ENCODE measurements at regions not wholly inside any gene's neighbourhood (a gene's known extent, or its start where the extent isn't known, plus 50 kb on each side); places are given as distances from the start of the nearest gene placed in this dataset.
A peak's percentile ranks its signal among the peaks of the same experiment; 100 is the strongest.
"Not testable (repeated sequence)": the region's sequence is repeated elsewhere in the genome, so short reads cannot be mapped to it uniquely, and the experiment has no call there.

- Mint-ChIP-seq H3K27ac (peak overlapping the region; percentile 95), H3K4me1 (peaks cover 63% of the 10 kb centered on the region), H3K27me3 (no peaks in the 10 kb centered on the region), H3K9me3 (no peaks in the 10 kb centered on the region), H3K36me3 (peaks cover 12% of the 10 kb centered on the region), H3K4me3 (peak overlapping the region; percentile 74)
- no peak for ATAC-seq (ENCODE audit: low read depth)
- no peak for DNase-seq
- POLR2A ChIA-PET, result interaction anchor here (1.3 to 2.7 kb wide), 3 partner anchors 19 to 289 kb away, joined by 4 to 12 read pairs (median 6); no protein-coding TSS in a partner anchor
These were observed 235.0 kb downstream of the EFCAB11 start for GRCh38 chr14:89719366-89720075.

DNA sequence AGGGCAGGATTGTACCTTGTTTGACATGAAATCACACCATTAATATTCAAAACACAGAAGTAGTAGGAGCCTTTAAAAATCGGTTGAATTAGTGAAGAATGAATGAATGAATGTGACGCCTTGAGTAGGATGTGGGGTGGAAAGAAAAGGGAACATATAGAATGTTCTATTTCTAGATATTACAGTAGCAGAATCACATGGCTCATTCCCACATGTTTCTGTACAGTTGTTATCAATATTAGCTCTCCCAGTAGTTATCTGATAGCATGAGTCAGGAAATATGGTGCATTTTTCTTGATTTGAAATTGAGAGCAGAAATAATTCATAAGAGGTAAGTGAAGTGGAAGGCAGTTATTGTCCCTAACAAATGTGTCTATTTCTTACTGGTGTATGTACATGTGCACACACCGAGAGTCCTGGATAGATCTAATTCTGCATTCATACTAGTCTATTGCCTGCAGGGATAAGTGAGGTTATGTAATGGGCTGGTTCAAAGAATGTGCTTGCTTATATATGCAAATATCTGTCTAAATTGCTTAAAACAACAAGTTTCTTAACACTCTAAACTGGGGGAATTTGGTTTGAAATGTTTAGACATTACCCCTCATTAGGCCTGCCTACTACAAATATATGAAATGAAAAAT lies 245.4 kb downstream of the EFCAB11 start:
- no peak overlapping the region for H3K4me3 Mint-ChIP-seq
- no peaks in the 10 kb centered on the region for H3K27me3 Mint-ChIP-seq
- H3K36me3 Mint-ChIP-seq, result peaks cover 21% of the 10 kb centered on the region
- ATAC-seq (ENCODE audit: low read depth) (no peak), DNase-seq (no peak)
- peaks cover 5% of the 10 kb centered on the region for H3K4me1 Mint-ChIP-seq
- POLR2A ChIA-PET, result interaction anchor here (1.8 kb wide), 1 partner anchor 9 kb away, joined by 4 read pairs; no protein-coding TSS in a partner anchor
- peaks cover 23% of the 10 kb centered on the region for H3K9me3 Mint-ChIP-seq
- no peak overlapping the region for H3K27ac Mint-ChIP-seq

- DNase-seq, result no peak
- peaks cover 21% of the 10 kb centered on the region for H3K9me3 Mint-ChIP-seq
- no peaks in the 10 kb centered on the region for H3K27me3 Mint-ChIP-seq
- POLR2A ChIA-PET, result interaction anchor here (1.8 kb wide), 1 partner anchor 11 kb away, joined by 4 read pairs; no protein-coding TSS in a partner anchor
- no peak for ATAC-seq (ENCODE audit: low read depth)
- no peak overlapping the region for H3K27ac Mint-ChIP-seq
- H3K4me3 Mint-ChIP-seq, result no peak overlapping the region
- peaks cover 20% of the 10 kb centered on the region for H3K4me1 Mint-ChIP-seq
- peaks cover 21% of the 10 kb centered on the region for H3K36me3 Mint-ChIP-seq
These were observed 247.4 kb downstream of the EFCAB11 start for GRCh38 chr14:89707086-89707485.

DNA sequence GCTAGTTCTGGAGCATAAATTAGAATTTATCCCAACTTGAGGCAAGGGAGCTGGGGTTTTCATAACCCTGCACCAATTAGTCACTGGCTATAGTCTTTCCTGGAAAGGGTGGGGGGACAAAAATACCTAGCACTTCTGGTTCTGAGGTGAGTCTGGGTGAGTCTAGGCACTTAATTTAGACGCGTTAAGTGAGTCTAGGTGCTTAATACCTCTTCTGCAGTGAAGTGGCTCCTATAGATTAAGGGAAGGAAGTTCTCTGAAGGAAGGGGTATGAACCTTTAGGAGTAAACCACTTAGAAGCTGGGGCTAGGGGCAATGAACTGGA lies 251.7 kb downstream of the EFCAB11 start:
- ATAC-seq (ENCODE audit: low read depth) (no peak), DNase-seq (no peak)
- Mint-ChIP-seq H3K36me3 (peaks cover 19% of the 10 kb centered on the region), H3K9me3 (peaks cover 13% of the 10 kb centered on the region), H3K27ac (peak overlapping the region; percentile 45), H3K4me3 (no peak overlapping the region), H3K27me3 (no peaks in the 10 kb centered on the region), H3K4me1 (peaks cover 26% of the 10 kb centered on the region)
- POLR2A ChIA-PET, result interaction anchor here (0.6 to 2.8 kb wide), 5 partner anchors 18 to 170 kb away, joined by 3 to 10 read pairs (median 4); no protein-coding TSS in a partner anchor

- POLR2A ChIA-PET, result interaction anchor here (0.6 to 2.8 kb wide), 6 partner anchors 19 to 169 kb away, joined by 3 to 10 read pairs (median 4); no protein-coding TSS in a partner anchor
- no peaks in the 10 kb centered on the region for H3K27me3 Mint-ChIP-seq
- DNase-seq (no peak), ATAC-seq (ENCODE audit: low read depth) (no peak)
- peaks cover 13% of the 10 kb centered on the region for H3K9me3 Mint-ChIP-seq
- peak overlapping the region; percentile 88 for H3K27ac Mint-ChIP-seq
- H3K36me3 Mint-ChIP-seq, result peaks cover 22% of the 10 kb centered on the region
- peaks cover 31% of the 10 kb centered on the region for H3K4me1 Mint-ChIP-seq
- peak overlapping the region; percentile 71 for H3K4me3 Mint-ChIP-seq
These were observed 252.3 kb downstream of the EFCAB11 start for GRCh38 chr14:89702073-89702875.

DNA sequence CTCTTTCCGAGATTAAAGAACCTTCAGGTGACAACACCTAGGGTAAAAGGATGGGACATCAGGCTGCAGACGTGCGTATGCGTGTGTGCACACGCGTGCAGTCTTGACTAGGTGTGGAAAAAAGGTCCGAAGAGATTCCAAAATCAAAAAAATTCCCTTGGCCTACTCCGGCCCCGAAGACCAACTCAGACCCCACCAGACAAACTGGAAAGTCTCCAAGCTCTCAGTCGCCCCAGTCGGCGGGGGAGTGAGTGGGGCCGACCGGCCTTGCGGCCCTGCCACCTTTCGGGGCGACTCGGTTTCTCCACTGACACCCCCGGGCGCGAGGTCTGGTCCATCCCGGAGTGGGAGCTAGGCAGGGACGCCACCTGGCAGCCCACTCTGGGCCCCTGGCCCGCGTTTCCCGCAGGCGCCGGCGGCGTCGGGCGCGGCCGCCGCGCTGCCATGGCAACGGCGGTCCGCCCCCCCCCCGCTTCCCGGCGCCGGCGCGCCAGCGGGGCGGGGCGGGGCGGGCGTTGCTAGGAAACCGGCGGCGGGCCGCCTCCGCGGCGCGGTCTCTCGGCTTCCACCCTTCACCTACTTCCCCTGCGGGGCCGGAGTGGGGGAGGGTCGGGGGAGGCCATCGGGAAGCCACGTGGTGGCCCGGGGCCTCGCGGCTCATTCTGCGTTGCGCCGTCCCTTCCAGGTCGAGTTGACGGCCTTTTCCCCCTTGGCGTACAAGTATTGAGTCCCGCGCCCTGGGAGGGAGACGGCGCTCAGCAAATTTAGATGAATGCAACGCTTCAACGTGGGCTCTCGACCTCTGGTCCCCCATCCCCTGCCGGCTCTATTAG lies 253.1 kb downstream of the EFCAB11 start:
- peaks cover 13% of the 10 kb centered on the region for H3K9me3 Mint-ChIP-seq
- peak; percentile 81 for ATAC-seq (ENCODE audit: low read depth)
- peak overlapping the region; percentile 73 for H3K4me3 Mint-ChIP-seq
- peaks cover 39% of the 10 kb centered on the region for H3K4me1 Mint-ChIP-seq
- peak; percentile 89 for DNase-seq
- peaks cover 20% of the 10 kb centered on the region for H3K36me3 Mint-ChIP-seq
- H3K27me3 Mint-ChIP-seq, result no peaks in the 10 kb centered on the region
- POLR2A ChIA-PET, result interaction anchor here (1.3 to 1.8 kb wide), 4 partner anchors 20 to 82 kb away, joined by 3 to 12 read pairs (median 8); no protein-coding TSS in a partner anchor
- H3K27ac Mint-ChIP-seq, result peak overlapping the region; percentile 88

DNA sequence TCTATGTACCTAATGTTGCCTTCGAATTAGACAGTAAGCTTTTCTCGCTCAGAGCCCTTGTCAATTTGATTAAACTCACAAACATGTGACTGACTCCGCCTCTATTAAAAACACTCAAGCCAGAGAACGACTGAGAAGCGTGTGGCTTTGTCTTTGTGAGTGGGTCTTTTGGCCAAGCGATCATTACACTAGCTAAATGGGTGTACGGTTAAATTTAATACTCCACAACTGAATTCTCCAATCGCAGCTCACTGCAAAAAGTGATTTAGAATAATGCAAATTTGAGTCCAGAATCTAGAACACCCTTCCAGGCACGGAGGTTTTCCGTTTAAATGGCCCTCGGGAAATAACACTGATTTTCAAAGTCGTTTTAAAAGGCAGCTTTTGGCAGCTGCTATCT lies 253.7 kb downstream of the EFCAB11 start:
- ATAC-seq (ENCODE audit: low read depth), result no peak
- Mint-ChIP-seq H3K9me3 (peaks cover 13% of the 10 kb centered on the region), H3K27me3 (no peaks in the 10 kb centered on the region), H3K36me3 (peaks cover 17% of the 10 kb centered on the region), H3K4me3 (peak overlapping the region; percentile 73), H3K4me1 (peaks cover 41% of the 10 kb centered on the region), H3K27ac (no peak overlapping the region)
- no peak for DNase-seq
- POLR2A ChIA-PET, result interaction anchor here (1.3 to 1.8 kb wide), 4 partner anchors 20 to 82 kb away, joined by 3 to 12 read pairs (median 8); no protein-coding TSS in a partner anchor

- Mint-ChIP-seq H3K4me1 (peaks cover 43% of the 10 kb centered on the region), H3K4me3 (no peak overlapping the region), H3K36me3 (peaks cover 17% of the 10 kb centered on the region), H3K9me3 (peaks cover 7% of the 10 kb centered on the region), H3K27ac (no peak overlapping the region), H3K27me3 (no peaks in the 10 kb centered on the region)
- POLR2A ChIA-PET, result no interaction called here
- ATAC-seq (ENCODE audit: low read depth) (no peak), DNase-seq (no peak)
These were observed 255.5 kb downstream of the EFCAB11 start for GRCh38 chr14:89699071-89699470.

DNA sequence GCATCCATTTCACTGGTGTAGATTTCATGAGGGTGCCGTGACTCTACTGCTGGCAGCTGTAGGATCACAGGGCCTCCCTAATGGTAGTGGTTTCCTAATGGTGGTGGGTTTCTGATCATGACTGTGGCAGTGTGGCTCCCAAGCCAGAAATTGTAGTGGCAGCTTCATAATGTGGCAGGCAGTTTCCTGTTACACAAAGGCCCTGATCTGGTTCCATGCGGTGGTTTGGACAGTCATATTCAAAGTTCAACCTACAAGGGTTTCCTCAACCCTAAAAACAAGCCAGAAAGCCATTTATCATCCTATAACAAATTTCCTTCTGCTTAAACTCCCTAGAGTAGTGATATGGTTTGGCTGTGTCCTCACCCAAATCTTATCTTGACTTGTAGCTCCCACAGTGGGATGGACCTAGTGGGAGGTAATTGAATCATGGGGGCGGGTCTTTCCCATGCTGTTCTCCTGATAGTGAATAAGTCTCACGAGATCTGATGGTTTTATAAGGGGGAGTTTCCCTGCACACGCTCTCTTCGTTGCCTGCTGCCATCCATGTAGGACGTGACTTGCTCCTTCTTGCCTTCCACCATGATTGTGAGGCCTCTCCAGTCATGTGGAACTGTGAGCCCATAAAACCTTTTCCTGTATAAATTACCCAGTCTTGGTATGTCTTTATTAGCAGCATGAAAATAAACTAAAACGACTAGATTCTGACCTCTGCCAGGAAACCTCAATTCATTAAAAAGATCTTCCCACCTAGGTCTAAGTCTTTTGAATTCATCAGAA lies 257.1 kb downstream of the EFCAB11 start:
- peaks cover 32% of the 10 kb centered on the region for H3K4me1 Mint-ChIP-seq
- DNase-seq (no peak), ATAC-seq (ENCODE audit: low read depth) (peak; percentile 29)
- no peaks in the 10 kb centered on the region for H3K9me3 Mint-ChIP-seq
- POLR2A ChIA-PET, result interaction anchor here (0.6 to 1.3 kb wide), 3 partner anchors 23 to 250 kb away, joined by 3 to 5 read pairs (median 3); no protein-coding TSS in a partner anchor
- peaks cover 7% of the 10 kb centered on the region for H3K36me3 Mint-ChIP-seq
- no peak overlapping the region for H3K4me3 Mint-ChIP-seq
- H3K27ac Mint-ChIP-seq, result peak overlapping the region; percentile 46
- no peaks in the 10 kb centered on the region for H3K27me3 Mint-ChIP-seq

- no peak for ATAC-seq (ENCODE audit: low read depth)
These were observed 258.7 kb downstream of the EFCAB11 start for GRCh38 chr14:89695846-89696245.

DNA sequence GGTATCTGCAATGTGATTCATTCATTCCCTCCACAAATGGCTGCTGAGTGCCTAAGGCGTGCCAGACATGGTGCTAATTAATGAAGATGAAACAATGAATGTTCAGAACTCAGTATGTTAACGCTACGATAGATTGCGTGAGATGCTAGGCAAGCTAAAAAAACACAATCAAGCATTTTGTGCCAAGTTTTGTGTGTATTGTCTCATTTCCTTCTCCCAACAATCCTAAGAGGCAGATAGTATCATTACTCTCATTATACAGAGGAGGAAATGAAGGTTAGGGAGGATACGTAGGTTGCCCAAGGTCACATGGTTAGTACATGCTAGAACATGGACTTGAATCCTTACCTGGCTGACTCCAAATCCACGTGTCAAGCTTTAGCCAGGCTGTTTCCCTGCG lies 264.4 kb downstream of the EFCAB11 start:
- Mint-ChIP-seq H3K9me3 (peaks cover 21% of the 10 kb centered on the region), H3K27me3 (no peaks in the 10 kb centered on the region), H3K4me1 (peaks cover 4% of the 10 kb centered on the region), H3K4me3 (no peak overlapping the region), H3K27ac (no peak overlapping the region), H3K36me3 (peaks cover 13% of the 10 kb centered on the region)
- ATAC-seq (ENCODE audit: low read depth) (no peak), DNase-seq (no peak)
- POLR2A ChIA-PET, result no interaction called here

More at GRCh38 chr14:89695846-89696245, 258.7 kb downstream of the EFCAB11 start:
- DNase-seq, result no peak
- H3K27ac Mint-ChIP-seq, result no peak overlapping the region
- POLR2A ChIA-PET, result no interaction called here
- H3K9me3 Mint-ChIP-seq, result no peaks in the 10 kb centered on the region
- no peak overlapping the region for H3K4me3 Mint-ChIP-seq
- peaks cover 22% of the 10 kb centered on the region for H3K4me1 Mint-ChIP-seq
- H3K27me3 Mint-ChIP-seq, result no peaks in the 10 kb centered on the region
- H3K36me3 Mint-ChIP-seq, result peaks cover 7% of the 10 kb centered on the region

- H3K9me3 Mint-ChIP-seq, result peaks cover 22% of the 10 kb centered on the region
- DNase-seq; H3K4me1 Mint-ChIP-seq; H3K4me3 Mint-ChIP-seq; H3K27ac Mint-ChIP-seq; ATAC-seq (ENCODE audit: low read depth); POLR2A ChIA-PET; H3K27me3 Mint-ChIP-seq: not testable (repeated sequence)
- H3K36me3 Mint-ChIP-seq, result peaks cover 16% of the 10 kb centered on the region
These were observed 264.8 kb downstream of the EFCAB11 start for GRCh38 chr14:89689711-89690110.

Data from activated naive CD8-positive, alpha-beta T cell treated with anti-CD3 and anti-CD28 coated beads, Interleukin-2, amount 10 ng/mL, durations not matched to agents 7 days and 5 days (primary cell).